Erythroblast (primary cell): ENCODE measurements at regions not wholly inside any gene's neighbourhood (a gene's known extent, or its start where the extent isn't known, plus 50 kb on each side); places are given as distances from the start of the nearest gene placed in this dataset.

Experiments used
- GATA1 ChIP-seq: IDR thresholded peaks from 2 replicates; pipeline ENCODE4 v1.6.1; 2011; ENCODE audit warnings: low read depth, mild to moderate bottlenecking, control low read depth, low read length, moderate library complexity
- POLR2A ChIP-seq: IDR thresholded peaks from 2 replicates; pipeline ENCODE4 v1.6.1; 2011; ENCODE audit warnings: mild to moderate bottlenecking, low read length

- no peak for TF ChIP-seq POLR2A
- no peak for TF ChIP-seq GATA1
Observed at GRCh38 chr18:41706301-41706700, 248.7 kb upstream of the PIK3C3 start.
